SK-N-MC (cell line): ENCODE measurements at regions not wholly inside any gene's neighbourhood (a gene's known extent, or its start where the extent isn't known, plus 50 kb on each side); places are given as distances from the start of the nearest gene placed in this dataset.

Experiments
- EZH2 ChIP-seq: fragments of 200-600 bp; sonication (generic); IDR thresholded peaks from one replicate; pipeline ENCODE4 v1.6.1; 2017; ENCODE audit warnings: antibody characterized with exemption
- FOXP2 ChIP-seq: optimal IDR thresholded peaks from 2 replicates; pipeline ENCODE3; 2011; ENCODE audit warnings: mild to moderate bottlenecking, moderate library complexity; ENCODE audit not compliant: insufficient read depth; ENCODE audit errors: extremely low read length, control extremely low read depth

- TF ChIP-seq FOXP2: no peak
- no peak for TF ChIP-seq EZH2
These were observed 986.5 kb downstream of the ROBO2 start for GRCh38 chr3:78026318-78026828.
